Glomerular visceral epithelial cell (primary cell): ENCODE measurements at regions not wholly inside any gene's neighbourhood (a gene's known extent, or its start where the extent isn't known, plus 50 kb on each side); places are given as distances from the start of the nearest gene placed in this dataset.
A peak's percentile ranks its signal among the peaks of the same experiment; 100 is the strongest.

Experiments
- DNase-seq: peaks from one replicate; pipeline ENCODE4 v3.0.0-alpha.2; 2016; ENCODE audit errors: extremely low spot score

GRCh38 chr6:128667339-128667858 lies 147.0 kb upstream of the PTPRK start:
- no peak for DNase-seq

- no peak for DNase-seq
These were observed 146.0 kb upstream of the PTPRK start for GRCh38 chr6:128666405-128666804.

- DNase-seq = no peak
These were observed 142.8 kb upstream of the PTPRK start for GRCh38 chr6:128663238-128663637.

- no peak for DNase-seq
These were observed 139.7 kb upstream of the PTPRK start for GRCh38 chr6:128659878-128660622.

GRCh38 chr6:128659276-128659675 lies 138.9 kb upstream of the PTPRK start:
- no peak for DNase-seq

- DNase-seq = peak; percentile 35
These were observed 136.8 kb upstream of the PTPRK start for GRCh38 chr6:128657181-128657580.

GRCh38 chr6:128655978-128656498 lies 135.6 kb upstream of the PTPRK start:
- DNase-seq = peak; percentile 96

- no peak for DNase-seq
These were observed 127.7 kb upstream of the PTPRK start for GRCh38 chr6:128648022-128648598.

GRCh38 chr6:128642132-128642531 lies 121.7 kb upstream of the PTPRK start:
- no peak for DNase-seq

- DNase-seq = no peak
These were observed 121.3 kb upstream of the PTPRK start for GRCh38 chr6:128641703-128642102.

- DNase-seq = no peak
These were observed 118.4 kb upstream of the PTPRK start for GRCh38 chr6:128638817-128639216.

GRCh38 chr6:128635219-128635618 lies 114.8 kb upstream of the PTPRK start:
- DNase-seq = no peak

- no peak for DNase-seq
These were observed 111.7 kb upstream of the PTPRK start for GRCh38 chr6:128632131-128632530.

- no peak for DNase-seq
These were observed 110.6 kb upstream of the PTPRK start for GRCh38 chr6:128631031-128631430.

- DNase-seq = no peak
These were observed 109.8 kb upstream of the PTPRK start for GRCh38 chr6:128630213-128630612.

- no peak for DNase-seq
These were observed 96.9 kb upstream of the PTPRK start for GRCh38 chr6:128617285-128617684.

- DNase-seq = no peak
These were observed 95.9 kb upstream of the PTPRK start for GRCh38 chr6:128616342-128616741.

GRCh38 chr6:128606611-128607010 lies 86.2 kb upstream of the PTPRK start:
- DNase-seq = no peak

- no peak for DNase-seq
These were observed 85.6 kb upstream of the PTPRK start for GRCh38 chr6:128605961-128606360.

GRCh38 chr6:128601060-128601459 lies 80.7 kb upstream of the PTPRK start:
- DNase-seq = peak; percentile 26

- DNase-seq = peak; percentile 93
These were observed 80.1 kb upstream of the PTPRK start for GRCh38 chr6:128600397-128600951.

GRCh38 chr6:128599036-128599435 lies 78.6 kb upstream of the PTPRK start:
- no peak for DNase-seq

GRCh38 chr6:128598571-128598970 lies 78.2 kb upstream of the PTPRK start:
- no peak for DNase-seq
